ENCODE measurements at regions not wholly inside any gene's neighbourhood (a gene's known extent, or its start where the extent isn't known, plus 50 kb on each side); places are given as distances from the start of the nearest gene placed in this dataset.

DNA sequence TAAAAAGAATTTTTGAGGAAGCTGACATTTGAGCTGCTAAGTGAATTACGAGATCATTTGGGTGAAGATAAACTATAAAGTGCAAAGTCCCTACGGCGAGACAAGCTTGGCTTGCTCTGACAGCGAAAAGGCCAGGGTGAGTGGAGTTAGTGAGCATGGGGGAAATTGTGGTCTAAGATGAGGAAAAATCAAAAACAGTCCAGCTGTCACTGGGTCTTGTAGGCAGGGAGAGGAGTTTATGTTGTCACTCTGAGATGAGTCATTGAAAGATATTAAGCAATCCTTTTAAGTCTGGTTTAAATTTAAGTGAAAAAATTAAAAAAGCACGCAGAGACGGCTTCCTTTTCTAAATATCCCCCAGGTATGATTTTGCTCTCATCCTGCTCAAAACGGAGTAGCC lies 601.9 kb downstream of the MRPL39 start:
- no peaks in the 10 kb centered on the region for H4K20me1 ChIP-seq (ENCODE audit: insufficient read depth)
- H3K9me2 ChIP-seq (ENCODE audit: insufficient read depth, low read length) = no peaks in the 10 kb centered on the region
- TF ChIP-seq SMC3 (conservative IDR thresholded peaks at IDR 0.05; ENCODE audit: poor library complexity) (no peak), TAF1 (IDR thresholded peaks at IDR 0.05; ENCODE audit: low read depth) (no peak), MXI1 (conservative IDR thresholded peaks at IDR 0.05; ENCODE audit: poor library complexity, severe bottlenecking) (no peak), REST (IDR thresholded peaks at IDR 0.05; ENCODE audit: borderline replicate concordance) (no peak), RAD21 (conservative IDR thresholded peaks at IDR 0.05) (no peak), EP300 (conservative IDR thresholded peaks at IDR 0.05; ENCODE audit: poor library complexity, severe bottlenecking) (no peak), POLR2AphosphoS5 (IDR thresholded peaks at IDR 0.05) (no peak)
- TF ChIP-seq, protein P1, sequence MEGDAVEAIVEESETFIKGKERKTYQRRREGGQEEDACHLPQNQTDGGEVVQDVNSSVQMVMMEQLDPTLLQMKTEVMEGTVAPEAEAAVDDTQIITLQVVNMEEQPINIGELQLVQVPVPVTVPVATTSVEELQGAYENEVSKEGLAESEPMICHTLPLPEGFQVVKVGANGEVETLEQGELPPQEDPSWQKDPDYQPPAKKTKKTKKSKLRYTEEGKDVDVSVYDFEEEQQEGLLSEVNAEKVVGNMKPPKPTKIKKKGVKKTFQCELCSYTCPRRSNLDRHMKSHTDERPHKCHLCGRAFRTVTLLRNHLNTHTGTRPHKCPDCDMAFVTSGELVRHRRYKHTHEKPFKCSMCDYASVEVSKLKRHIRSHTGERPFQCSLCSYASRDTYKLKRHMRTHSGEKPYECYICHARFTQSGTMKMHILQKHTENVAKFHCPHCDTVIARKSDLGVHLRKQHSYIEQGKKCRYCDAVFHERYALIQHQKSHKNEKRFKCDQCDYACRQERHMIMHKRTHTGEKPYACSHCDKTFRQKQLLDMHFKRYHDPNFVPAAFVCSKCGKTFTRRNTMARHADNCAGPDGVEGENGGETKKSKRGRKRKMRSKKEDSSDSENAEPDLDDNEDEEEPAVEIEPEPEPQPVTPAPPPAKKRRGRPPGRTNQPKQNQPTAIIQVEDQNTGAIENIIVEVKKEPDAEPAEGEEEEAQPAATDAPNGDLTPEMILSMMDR (IDR thresholded peaks at IDR 0.05; ENCODE audit: poor library complexity, severe bottlenecking) = no peak
- H3K9me3 ChIP-seq (ENCODE audit: low read length) = peaks cover 3% of the 10 kb centered on the region
- H3K27ac ChIP-seq (ENCODE audit: low read length) = no peak overlapping the region
- H3K4me3 ChIP-seq (ENCODE audit: low read length) = no peak overlapping the region
- H3K9ac ChIP-seq (ENCODE audit: low read length) = no peak overlapping the region
- H3K36me3 ChIP-seq (ENCODE audit: insufficient read depth, low read length) = no peaks in the 10 kb centered on the region
- no peaks in the 10 kb centered on the region for H3K79me2 ChIP-seq (replicated peaks; ENCODE audit: insufficient read depth, low read length)
- no peaks in the 10 kb centered on the region for H3F3A ChIP-seq (ENCODE audit: insufficient read depth, low read length, poor library complexity, severe bottlenecking)
- H2AFZ ChIP-seq (ENCODE audit: low read depth, low read length) = no peak overlapping the region
- H3K4me2 ChIP-seq (ENCODE audit: low read length) = no peak overlapping the region
- H3K27me3 ChIP-seq (ENCODE audit: insufficient read depth, low read depth, low read length) = no peaks in the 10 kb centered on the region

DNA sequence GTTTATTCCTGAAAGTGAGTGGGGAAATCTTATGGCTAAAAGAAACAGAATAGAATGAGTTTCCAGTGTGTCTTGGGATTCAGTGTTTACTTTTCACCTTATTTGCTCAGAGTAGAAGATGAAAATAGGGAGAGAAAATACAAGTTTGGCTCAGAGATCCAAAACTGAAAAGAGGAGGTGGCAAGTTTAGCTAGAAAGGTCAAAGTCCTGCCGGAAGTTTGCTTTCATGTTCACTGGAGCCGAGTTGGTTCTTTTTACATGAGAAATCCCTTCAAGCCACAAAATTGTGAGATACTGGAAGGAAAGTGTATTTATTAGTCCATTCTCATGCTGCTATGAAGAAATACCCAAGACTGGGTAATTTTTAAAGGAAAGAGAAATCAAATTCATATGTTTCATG lies 604.6 kb downstream of the MRPL39 start:
- no peaks in the 10 kb centered on the region for H3K27me3 ChIP-seq (ENCODE audit: insufficient read depth, low read depth, low read length)
- no peak overlapping the region for H3K27ac ChIP-seq (ENCODE audit: low read length)
- no peak overlapping the region for H3K4me2 ChIP-seq (ENCODE audit: low read length)
- no peak overlapping the region for H2AFZ ChIP-seq (ENCODE audit: low read depth, low read length)
- H4K20me1 ChIP-seq (ENCODE audit: insufficient read depth) = no peaks in the 10 kb centered on the region
- H3K9ac ChIP-seq (ENCODE audit: low read length) = no peak overlapping the region
- no peak for TF ChIP-seq EP300 (conservative IDR thresholded peaks at IDR 0.05; ENCODE audit: poor library complexity, severe bottlenecking)
- no peak for TF ChIP-seq MXI1 (conservative IDR thresholded peaks at IDR 0.05; ENCODE audit: poor library complexity, severe bottlenecking)
- H3K9me3 ChIP-seq (ENCODE audit: low read length) = peaks cover 3% of the 10 kb centered on the region
- H3K79me2 ChIP-seq (replicated peaks; ENCODE audit: insufficient read depth, low read length) = no peaks in the 10 kb centered on the region
- no peak overlapping the region for H3K4me3 ChIP-seq (ENCODE audit: low read length)
- no peaks in the 10 kb centered on the region for H3F3A ChIP-seq (ENCODE audit: insufficient read depth, low read length, poor library complexity, severe bottlenecking)
- H3K36me3 ChIP-seq (ENCODE audit: insufficient read depth, low read length) = no peaks in the 10 kb centered on the region
- H3K9me2 ChIP-seq (ENCODE audit: insufficient read depth, low read length) = no peaks in the 10 kb centered on the region

- Histone ChIP-seq H3K9me3 (ENCODE audit: low read length) (no peaks in the 10 kb centered on the region), H3K4me3 (ENCODE audit: low read length) (no peak overlapping the region), H3K36me3 (ENCODE audit: insufficient read depth, low read length) (no peaks in the 10 kb centered on the region), H3K9ac (ENCODE audit: low read length) (no peak overlapping the region), H3F3A (ENCODE audit: insufficient read depth, low read length, poor library complexity, severe bottlenecking) (no peaks in the 10 kb centered on the region), H3K27ac (ENCODE audit: low read length) (no peak overlapping the region), H3K79me2 (replicated peaks; ENCODE audit: insufficient read depth, low read length) (no peaks in the 10 kb centered on the region), H3K4me2 (ENCODE audit: low read length) (no peak overlapping the region), H3K9me2 (ENCODE audit: insufficient read depth, low read length) (no peaks in the 10 kb centered on the region), H4K20me1 (ENCODE audit: insufficient read depth) (no peaks in the 10 kb centered on the region), H3K27me3 (ENCODE audit: insufficient read depth, low read depth, low read length) (no peaks in the 10 kb centered on the region), H2AFZ (ENCODE audit: low read depth, low read length) (no peak overlapping the region)
- TF ChIP-seq EP300 (conservative IDR thresholded peaks at IDR 0.05; ENCODE audit: poor library complexity, severe bottlenecking) (no peak), EZH2 (IDR thresholded peaks at IDR 0.05; ENCODE audit: borderline replicate concordance, insufficient read depth, low read length, poor library complexity, severe bottlenecking) (no peak), REST (IDR thresholded peaks at IDR 0.05; ENCODE audit: borderline replicate concordance) (no peak), MXI1 (conservative IDR thresholded peaks at IDR 0.05; ENCODE audit: poor library complexity, severe bottlenecking) (no peak), TAF1 (IDR thresholded peaks at IDR 0.05; ENCODE audit: low read depth) (no peak), SMC3 (conservative IDR thresholded peaks at IDR 0.05; ENCODE audit: poor library complexity) (no peak), RAD21 (conservative IDR thresholded peaks at IDR 0.05) (no peak), POLR2AphosphoS5 (IDR thresholded peaks at IDR 0.05) (no peak)
- TF ChIP-seq, protein P1 (IDR thresholded peaks at IDR 0.05; ENCODE audit: poor library complexity, severe bottlenecking) = no peak
These were observed 612.1 kb downstream of the MRPL39 start for GRCh38 chr21:24995216-24995615.

Data from neural cell (in vitro differentiated cells).